CD1c-positive myeloid dendritic cell (primary cell): ENCODE measurements at regions not wholly inside any gene's neighbourhood (a gene's known extent, or its start where the extent isn't known, plus 50 kb on each side); places are given as distances from the start of the nearest gene placed in this dataset.
A peak's percentile ranks its signal among the peaks of the same experiment; 100 is the strongest.

Experiments
- DNase-seq: peaks from one replicate; pipeline ENCODE4 v3.0.0-alpha.2; 2016; ENCODE audit errors: extremely low spot score

- no peak for DNase-seq
These were observed 240.8 kb downstream of the BRD1 start for GRCh38 chr22:49586873-49587272.

GRCh38 chr22:49586244-49586748, 241.4 kb downstream of the BRD1 start:
- no peak for DNase-seq

GRCh38 chr22:49585461-49586243, 242.0 kb downstream of the BRD1 start:
- no peak for DNase-seq

- DNase-seq, result no peak
These were observed 243.7 kb downstream of the BRD1 start for GRCh38 chr22:49583886-49584505.

- DNase-seq, result no peak
These were observed 244.3 kb downstream of the BRD1 start for GRCh38 chr22:49583341-49583740.

- no peak for DNase-seq
These were observed 245.0 kb downstream of the BRD1 start for GRCh38 chr22:49582678-49583077.

GRCh38 chr22:49582181-49582580, 245.5 kb downstream of the BRD1 start:
- DNase-seq, result no peak

- DNase-seq, result no peak
These were observed 247.6 kb downstream of the BRD1 start for GRCh38 chr22:49580024-49580423.

GRCh38 chr22:49577168-49578060, 250.3 kb downstream of the BRD1 start:
- no peak for DNase-seq

- DNase-seq, result no peak
These were observed 251.2 kb downstream of the BRD1 start for GRCh38 chr22:49576241-49577141.

GRCh38 chr22:49575703-49576081, 252.0 kb downstream of the BRD1 start:
- no peak for DNase-seq

GRCh38 chr22:49574881-49575702, 252.6 kb downstream of the BRD1 start:
- no peak for DNase-seq

- peak; percentile 2 for DNase-seq
These were observed 253.3 kb downstream of the BRD1 start for GRCh38 chr22:49574205-49574880.

- no peak for DNase-seq
These were observed 254.4 kb downstream of the BRD1 start for GRCh38 chr22:49573109-49573765.

- DNase-seq, result no peak
These were observed 256.3 kb downstream of the BRD1 start for GRCh38 chr22:49571326-49571725.

- DNase-seq, result no peak
These were observed 257.4 kb downstream of the BRD1 start for GRCh38 chr22:49570032-49570848.

GRCh38 chr22:49569286-49570031, 258.2 kb downstream of the BRD1 start:
- DNase-seq, result no peak
